ENCODE measurements at regions not wholly inside any gene's neighbourhood (a gene's known extent, or its start where the extent isn't known, plus 50 kb on each side); places are given as distances from the start of the nearest gene placed in this dataset.
A peak's percentile ranks its signal among the peaks of the same experiment; 100 is the strongest.

DNA sequence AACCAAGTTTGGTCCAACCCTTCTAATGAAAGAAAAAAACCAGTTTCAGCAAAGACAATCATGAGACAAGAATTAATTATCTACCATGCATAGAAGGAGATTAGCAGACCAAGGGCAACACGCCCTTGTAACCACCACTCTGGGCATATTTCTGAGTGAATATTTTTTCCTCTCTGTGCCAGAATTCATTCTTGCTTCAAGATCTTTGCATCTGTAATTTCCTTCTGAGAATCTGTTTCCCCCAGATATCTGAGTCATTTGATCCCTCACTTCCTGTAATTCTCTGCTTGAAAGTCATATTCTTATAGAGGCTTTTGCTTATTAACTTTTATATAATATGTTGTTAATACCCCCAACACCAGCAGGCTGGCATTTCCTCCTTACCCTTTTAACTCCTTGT, 243.7 kb downstream of the SLC16A7 start:
- DNase-seq: no peak

DNA sequence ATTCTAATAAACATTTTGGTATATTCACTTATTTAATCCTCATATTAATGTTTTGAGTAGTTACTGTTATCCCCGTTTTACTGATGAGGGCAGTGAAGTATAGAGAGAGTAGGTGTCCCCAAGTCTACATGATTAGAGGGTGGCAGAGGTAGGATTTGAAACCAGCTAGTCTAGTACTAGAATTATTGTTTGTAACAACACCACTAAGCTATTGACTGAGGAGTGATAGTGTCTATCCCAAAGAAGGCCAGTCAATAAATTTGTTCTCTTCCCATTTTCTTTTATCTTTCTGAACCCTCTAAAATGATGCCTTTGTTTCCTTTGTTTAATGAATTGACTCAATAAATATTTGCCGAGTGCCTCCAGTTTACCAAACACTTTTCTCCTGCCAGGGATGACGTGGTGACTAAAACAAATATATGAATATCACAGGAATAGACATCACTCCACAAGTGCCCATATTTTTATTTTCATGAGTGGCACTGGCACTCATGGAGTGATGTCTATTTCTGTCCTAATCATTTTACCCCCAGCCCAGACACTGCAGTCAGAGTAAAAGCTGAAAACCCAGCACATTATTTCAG, 247.5 kb downstream of the SLC16A7 start:
- DNase-seq: no peak

DNA sequence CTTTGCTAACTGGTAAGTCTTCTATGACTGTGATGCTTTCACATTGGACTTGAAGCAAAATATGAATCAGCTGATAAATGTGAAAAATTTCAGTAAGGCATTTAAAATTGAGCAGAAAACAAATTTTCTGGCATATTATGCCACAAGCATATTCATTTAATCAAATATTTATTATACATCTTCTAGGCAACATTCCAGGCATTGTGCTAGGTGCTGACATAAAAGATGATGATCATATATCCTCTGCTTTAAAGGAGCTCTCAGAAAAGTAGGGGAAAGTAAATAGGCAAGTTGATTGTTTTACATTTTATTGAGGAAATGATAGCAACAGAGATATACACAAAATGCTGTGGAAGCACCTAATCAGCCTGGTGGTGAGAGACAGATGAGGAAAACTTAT, 248.9 kb downstream of the SLC16A7 start:
- DNase-seq: no peak

DNA sequence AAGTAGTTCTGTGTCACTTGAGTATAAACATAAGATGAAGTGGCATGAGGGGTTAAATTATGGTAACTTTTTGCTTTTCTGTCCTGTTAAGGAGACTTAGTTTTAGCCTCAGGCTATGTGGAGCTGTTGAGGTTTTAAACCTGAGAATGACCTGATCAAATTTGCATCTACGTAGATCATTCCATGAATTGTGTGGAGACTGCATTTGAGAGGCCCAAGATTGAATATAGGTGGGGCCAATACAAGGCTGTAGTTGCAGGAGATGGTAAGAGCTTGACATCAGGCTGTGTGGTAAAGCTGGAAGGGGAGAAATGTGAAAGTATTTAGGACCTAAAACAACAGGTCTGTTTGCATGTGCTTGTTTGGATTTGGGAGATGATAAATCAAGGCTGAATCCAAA, 249.5 kb downstream of the SLC16A7 start:
- DNase-seq: no peak

DNA sequence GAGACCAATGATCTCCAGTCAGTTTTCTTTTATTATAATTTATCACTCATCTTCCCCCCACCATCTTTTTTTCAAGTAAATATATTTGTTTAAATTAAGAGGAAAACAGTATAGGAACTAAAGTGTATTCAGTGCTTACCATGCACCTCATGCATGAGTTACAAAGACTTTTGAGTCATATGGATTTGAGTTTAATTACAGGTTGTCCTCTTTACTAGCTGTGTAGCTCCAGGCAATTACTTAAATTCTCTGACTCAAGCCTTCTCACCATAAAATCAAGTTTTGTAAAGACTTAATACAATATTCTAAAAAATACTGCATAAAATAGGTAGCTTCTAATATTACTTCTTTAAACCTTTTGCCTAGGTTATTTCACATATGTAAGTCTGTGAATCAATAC, 251.3 kb downstream of the SLC16A7 start:
- DNase-seq: no peak

DNA sequence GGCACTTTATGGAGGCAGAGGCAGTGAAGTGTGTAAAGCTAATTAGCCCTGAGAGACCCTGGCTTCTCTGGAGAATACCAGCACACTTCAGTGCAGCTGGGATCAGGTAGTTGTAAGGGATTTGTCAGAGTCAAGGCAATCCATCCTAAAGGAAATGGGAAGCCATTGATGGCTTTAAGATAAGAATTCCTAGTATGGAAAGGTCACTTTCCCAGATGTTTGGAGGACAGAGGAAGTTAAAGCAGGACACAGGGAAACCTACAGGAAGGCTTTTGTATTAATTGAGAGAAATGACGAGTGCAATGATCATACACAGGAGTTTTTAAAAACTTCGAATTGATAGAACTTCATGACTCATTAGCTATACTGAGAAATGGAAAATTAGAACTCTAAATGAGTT, 254.4 kb downstream of the SLC16A7 start:
- DNase-seq: no peak

DNA sequence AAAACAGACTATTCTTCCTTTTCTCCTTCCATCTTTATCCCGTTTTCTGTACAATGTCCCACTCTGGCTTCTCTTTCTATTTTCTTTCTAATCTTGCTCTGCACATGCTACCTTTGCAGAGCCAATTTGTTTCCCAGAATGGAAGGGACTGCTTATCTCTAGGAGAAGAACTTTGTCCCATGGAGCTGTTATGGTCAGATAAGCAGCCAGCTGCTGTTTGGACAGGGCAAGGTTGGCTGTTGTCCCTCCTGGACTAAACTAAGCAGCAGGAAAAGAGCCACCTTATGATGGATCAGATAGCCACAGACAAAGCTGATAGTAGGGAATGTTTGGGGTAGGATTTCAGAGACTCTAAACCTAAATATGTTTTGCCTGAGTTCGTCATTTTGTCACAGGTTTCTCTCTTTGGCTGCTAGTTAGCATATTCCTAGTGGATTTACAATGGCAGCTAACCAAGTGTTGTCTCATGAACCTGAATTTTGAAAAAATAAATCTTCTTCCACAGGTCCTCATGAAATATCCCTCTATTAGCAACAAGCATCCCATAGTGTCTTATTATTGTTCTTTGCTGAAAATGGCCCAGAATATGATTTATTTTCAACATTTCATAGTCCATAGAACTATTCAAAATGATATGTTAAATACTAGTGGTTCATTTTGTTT, 262.8 kb downstream of the SLC16A7 start:
- DNase-seq: no peak

DNA sequence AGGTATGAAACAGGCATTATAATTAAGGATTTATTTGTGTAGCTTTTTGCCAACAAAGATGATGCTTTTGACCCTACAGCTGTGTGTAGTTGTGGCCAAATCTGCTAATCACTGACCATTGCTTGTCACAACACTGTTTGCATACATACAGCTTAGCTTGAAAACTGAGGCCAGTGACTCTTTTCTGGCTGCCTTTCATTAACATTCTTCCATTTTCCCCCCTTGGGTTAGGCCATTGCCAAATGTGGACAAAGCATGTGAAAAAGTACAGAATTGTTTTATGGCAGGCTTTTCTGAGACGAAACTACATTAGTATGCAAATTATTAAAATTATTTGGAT, 263.3 kb downstream of the SLC16A7 start:
- DNase-seq: no peak

DNA sequence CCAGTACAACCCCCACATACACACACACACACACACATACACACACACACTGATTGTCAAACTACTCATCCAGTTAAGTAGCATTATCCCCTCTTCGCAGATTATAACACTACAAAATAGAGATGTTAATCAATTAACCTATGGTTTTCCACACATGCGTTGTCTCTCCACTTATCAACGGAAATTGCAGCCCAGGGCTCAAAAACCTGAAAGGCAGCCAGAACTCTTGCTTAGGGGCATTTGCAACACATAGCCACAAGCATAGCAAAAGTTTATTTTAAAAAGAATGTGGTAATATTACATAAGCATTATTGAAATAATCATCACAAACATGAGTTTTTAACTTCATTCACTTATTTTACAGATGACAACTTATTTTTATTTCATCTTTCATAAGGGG, 265.8 kb downstream of the SLC16A7 start:
- no peak for DNase-seq

DNA sequence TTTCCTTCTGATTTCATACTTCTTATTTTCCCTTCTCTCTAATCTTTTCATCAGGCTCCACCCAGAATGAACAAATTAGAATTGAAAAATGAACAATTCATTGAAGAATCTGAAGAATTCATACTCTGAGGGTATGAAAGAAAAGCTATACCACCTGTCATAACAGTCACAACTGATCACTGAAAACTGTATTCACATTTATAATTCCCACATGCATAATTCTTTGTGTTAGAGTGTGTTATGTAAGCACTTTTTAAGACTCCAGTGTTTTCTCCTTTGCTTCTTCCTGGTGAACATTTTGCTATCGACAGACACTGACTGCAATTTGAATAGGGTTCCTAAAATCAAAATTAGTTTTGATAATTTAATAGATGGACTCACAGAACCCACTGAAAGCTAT, 271.2 kb downstream of the SLC16A7 start:
- no peak for DNase-seq

DNA sequence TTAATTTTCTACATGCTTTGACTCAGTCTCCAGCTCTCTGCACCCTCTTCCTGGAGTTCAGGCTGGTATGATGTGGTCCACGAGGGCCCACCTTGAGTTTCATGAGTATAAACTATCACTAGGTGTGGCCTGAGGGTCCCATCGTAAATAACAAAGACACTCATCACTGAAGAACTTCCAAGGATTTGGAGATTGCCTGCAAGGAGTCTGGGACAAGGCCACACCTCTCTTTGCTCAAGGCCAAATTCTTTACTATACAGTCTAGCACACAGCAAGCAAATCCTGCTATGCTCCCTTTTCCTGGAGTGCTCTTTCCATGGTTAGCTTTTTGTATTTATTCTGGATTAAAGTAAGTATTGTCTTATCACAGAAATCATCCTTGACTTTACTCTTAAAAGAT, 271.9 kb downstream of the SLC16A7 start:
- DNase-seq: no peak

DNA sequence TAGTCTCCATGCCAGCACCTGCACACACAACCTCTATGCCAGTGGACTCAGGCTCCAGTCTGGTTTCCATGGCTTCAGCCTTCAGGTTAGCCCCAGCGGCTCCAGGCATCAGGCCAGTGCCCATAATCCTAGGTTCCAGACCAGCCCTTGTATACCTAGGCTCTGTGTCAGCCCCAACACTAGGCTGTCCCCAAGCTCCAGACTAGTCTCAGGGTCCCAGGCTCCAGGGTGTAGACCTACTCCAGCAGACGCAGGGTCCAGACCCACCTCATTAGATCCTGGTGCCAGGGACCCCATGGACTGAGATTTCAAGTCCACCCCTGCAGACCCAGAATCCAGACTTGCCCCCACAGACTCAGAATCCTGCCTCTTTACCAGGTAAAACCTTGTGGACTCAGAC, 275.9 kb downstream of the SLC16A7 start:
- DNase-seq: no peak

DNA sequence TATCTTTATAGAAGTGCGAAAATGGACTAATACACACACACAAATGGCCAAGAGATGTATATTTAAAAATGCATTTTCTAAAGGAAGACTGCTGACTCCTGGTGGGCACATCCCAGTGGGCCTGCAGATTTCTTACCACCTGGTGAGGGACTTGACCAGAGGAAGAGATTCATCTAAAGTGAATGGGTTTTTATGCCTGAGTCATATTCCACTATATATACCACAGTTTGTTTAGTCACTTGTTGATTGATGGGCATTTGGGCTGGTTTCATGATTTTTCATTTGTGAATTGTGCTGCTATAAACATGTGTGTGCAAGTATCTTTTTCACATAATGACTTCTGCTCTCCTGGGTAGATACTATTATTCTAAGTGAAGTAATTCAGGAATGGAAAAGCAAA, 277.3 kb downstream of the SLC16A7 start:
- DNase-seq: no peak

DNA sequence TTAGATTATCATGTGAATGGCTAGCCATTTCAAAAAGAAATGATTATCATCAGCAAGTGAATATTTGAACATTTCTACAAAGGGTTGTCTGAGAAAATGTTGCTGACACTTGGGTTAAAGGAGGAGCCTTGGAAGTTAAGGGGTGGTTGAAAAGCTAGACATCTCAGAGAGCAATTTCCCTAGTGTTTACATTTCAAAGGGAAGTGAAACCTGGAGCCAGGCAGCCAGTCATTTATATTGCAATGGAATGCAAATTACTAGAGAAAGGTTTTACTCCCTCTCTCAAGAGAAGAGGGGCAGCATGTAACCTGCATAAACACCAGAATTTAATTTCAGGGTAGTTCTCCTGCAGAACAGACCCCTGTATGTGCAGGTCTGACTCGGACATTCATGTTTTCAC, 279.0 kb downstream of the SLC16A7 start:
- DNase-seq: peak in 1 of 2 donors; percentile 4

DNA sequence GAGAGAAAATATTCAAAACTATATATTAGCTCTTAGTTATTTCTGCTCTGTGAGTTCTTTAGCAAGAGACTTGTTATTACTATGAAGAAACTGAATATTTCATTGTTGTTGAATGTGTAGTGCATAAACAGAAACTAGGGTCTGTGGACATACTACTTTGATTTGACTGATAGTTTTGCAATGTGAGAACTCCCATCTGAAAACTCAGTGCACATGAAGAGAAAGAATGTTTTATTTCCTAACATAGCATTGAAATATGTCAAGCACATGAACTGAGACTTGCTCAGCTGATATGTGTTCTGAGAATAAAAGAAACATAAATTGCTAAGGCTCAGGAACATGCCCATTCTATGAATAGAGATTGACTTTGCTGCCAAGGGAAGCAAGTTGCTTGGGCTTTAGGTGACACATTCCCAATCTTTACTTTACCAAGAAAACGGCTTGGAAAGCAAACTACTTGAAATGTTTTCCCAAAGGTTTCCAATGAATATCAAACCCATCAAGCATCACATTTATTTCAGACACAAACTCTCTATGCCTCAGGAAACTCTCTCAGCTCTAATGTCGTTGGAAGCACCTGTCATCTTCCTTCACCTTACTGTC, 290.4 kb downstream of the SLC16A7 start:
- no peak for DNase-seq

DNA sequence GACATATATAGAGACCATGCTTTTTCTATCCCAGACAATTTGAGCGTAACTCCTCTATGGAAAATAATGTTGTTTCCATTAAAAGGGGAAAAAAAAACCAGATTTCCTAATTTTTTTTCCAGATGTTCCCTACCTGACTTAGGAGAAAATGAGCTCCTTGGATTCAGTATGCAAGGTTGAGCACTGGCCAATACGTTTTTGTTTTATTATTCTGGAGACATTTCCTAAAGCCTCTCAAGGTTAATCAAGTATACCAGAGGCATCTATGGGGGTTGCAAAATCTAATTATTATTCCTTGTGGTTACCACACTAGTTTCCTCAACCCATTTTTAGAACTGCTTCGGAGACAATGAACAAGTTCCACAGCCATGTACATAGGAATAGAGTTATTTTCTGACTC, 291.3 kb downstream of the SLC16A7 start:
- no peak for DNase-seq

DNA sequence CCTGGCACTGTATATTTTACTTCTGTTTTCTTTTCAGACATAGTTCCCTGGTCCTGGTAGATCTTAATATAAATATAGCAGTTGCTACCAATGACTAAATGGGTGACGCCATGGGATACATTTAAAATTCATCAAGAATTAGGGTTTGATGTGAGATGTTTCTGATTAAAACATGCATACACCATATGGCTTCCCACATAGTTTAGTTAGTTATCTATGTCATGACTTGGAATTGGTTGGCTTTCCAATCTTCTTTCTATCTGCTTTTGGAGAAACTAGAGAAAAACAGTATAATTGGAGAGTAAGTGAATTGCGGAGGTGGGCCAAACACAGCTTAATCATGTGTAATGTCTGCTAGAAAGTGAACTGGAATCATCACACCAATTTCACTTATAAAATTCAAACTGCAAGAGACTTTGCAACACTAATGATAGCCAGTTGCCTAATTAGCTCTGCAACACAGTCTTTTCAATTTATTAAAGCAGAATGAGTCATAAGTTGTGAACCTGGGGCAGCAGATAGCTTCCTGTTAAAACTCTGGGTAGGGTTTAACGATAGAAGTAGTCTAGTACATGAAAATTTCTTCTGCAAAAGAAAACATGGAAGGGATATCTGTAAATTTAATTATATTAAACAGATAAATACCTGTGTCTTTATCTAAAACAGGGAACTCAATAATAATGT, 295.2 kb downstream of the SLC16A7 start:
- no peak for DNase-seq

DNA sequence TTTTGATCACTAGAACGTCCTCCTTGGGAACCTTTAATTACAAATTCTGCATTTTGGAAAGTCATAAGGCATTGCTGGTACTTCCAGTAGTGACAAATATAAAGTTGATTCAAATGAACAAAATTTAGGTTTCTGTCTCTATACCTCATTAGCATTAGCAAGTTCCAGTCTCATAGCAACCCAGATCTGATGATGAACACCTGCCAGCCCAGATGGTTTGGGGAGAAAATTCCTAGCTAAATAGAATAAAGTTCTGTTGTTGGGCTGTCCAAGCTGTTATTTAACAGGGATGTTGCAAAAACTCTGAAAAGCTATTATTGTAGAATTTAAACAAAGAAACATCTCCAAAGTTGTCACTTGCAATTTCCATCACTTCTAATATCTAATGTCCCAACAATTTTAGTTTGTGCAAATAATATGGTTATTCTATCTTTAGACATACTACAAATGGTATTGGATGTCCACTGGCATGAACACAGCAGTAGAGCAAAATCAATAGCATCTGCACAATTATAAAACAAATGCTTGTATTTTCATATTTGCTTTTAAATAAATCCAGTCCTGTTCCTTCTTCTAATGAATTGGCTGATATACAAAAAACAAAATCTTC, 299.4 kb downstream of the SLC16A7 start:
- no peak for DNase-seq

DNA sequence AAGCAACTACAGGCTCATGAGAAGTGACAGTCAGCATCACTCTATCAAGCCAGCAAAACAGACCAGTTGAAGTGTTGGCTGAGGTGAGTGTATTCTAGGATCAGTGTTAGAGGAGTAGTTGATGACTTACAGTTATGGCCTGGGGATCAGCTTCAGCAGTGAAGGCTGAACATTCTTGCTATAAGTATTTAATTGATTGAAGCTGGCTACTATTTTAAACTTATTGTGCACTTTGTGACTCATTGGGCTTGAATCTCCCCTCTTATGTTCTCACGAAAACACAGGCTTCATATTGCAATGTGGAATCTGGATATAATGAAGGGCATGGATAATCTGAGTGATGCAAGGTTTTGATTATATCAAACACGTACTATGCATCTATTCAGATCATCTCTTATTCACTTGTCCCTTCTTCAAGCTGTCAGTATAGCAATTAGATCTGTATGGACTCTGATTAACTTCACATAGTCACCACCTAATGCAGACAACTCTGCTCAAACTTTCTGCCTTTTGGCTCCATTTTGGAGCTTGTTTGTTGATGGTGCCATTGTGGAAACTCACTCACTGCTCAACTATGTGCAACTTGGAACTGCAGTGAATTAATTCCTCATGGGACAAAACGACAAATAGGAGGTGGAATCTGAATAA, 309.2 kb downstream of the SLC16A7 start:
- no peak for DNase-seq

DNA sequence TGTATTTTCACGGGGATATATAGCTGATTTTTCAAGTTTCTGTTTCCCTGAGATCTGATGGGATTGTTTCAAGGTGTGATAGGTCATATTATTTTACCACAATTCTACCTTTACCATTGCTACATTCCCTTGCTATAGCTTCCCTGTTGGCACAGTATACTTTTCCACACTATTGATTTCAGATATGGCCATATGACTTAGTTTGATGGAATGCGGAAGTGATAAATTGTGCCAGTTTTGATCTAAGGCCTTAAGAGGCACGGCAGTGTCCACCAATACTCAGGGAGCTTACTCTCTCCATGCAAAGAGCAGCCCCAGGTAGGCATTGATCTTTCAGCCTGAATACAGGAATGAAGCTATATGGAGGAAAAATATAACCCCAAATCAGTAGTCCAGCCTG, 315.7 kb downstream of the SLC16A7 start:
- no peak for DNase-seq

DNA sequence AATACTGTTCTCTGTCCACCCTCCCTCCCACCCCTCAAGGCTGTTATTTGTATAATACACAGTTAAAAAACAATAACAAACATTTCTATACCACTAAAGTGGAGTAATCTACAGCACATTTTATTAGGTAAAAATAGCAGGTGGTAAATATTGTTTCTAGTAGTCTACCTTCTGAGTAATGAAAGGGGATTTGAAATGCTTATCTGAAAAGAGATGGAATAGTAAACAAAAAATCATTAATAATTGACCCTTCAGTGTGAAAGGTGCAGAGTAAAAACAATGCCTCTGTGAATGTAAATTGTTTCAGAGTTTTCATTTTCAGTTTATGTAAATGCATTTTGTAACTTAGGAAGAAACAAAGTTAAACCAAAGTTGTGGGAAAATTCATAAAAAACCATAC, 321.2 kb downstream of the SLC16A7 start:
- no peak for DNase-seq

DNA sequence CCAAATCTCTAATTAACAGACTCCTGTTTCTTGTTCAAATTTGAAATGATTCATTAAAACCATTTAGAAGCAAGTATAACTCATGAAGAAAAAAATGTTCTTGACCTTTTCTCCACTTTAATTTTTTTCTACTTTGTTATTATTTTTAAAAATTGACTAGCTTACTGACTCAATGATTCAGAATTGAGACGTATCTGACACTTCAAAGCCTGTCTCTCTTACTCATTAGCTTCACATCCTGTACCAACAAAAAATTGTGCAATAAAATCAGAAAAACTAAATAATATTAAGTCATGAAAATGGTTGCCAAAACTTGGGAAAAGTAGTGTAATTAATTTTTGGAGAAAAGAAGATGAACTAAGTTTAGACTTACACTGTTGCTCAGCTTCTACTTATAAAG, 331.2 kb downstream of the SLC16A7 start:
- no peak for DNase-seq

DNA sequence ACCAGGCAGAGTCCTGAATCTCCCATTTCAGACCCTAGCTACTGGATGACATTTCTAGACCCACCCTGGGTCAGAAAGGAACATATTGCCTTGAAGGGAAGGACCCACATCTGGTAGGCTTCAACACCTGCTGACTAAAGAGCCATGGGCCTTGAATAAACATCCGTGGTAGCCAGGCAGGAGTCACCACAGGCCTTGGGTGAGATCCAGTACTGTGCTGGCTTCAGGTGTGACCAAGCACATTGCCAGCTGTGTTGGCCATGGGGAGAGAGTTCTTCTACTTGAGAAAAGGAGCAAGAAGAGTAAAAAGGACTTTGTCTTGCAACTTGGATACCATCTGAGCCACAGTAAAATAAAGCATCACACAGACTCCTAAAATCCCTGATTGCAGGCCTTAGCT, 332.6 kb downstream of the SLC16A7 start:
- no peak for DNase-seq

Data from inflammatory macrophage treated with lipopolysaccharide for 1 hour (primary cell).